B cell (primary cell): ENCODE measurements at regions not wholly inside any gene's neighbourhood (a gene's known extent, or its start where the extent isn't known, plus 50 kb on each side); places are given as distances from the start of the nearest gene placed in this dataset. TPM values are rescaled to one million over a fixed set of nuclear protein-coding genes. Genes with fewer than 3 reads are reported as not detected.

Source experiments
- ATAC-seq: fragments of 200-7000 bp; cut with Tn5 transposase; one replicate; pipeline ENCODE4 v1.10.0; 2021; ENCODE audit warnings: low read depth, mild to moderate bottlenecking, moderate number of reproducible peaks, moderate library complexity
- CTCF ChIA-PET: fragments of 350-600 bp; sonication (Branson Sonifier 250); formaldehyde crosslinking; loops from one replicate; lab custom pipeline; 2021; ENCODE audit warnings: antibody characterized with exemption, inconsistent platforms; lab: Charles Lee
- POLR2A ChIA-PET: fragments of 350-600 bp; sonication (Branson Sonifier 250); formaldehyde crosslinking; loops from one replicate; lab custom pipeline; 2021; ENCODE audit warnings: antibody characterized with exemption; lab: Charles Lee
- DNase-seq: peaks from one replicate; pipeline ENCODE4 v3.0.0; 2013
- H2AFZ ChIP-seq: 2 replicates; pipeline ENCODE4 v1.6.1; 2012; ENCODE audit warnings: mild to moderate bottlenecking, low read depth, low read length; ENCODE audit not compliant: insufficient read depth, poor library complexity, severe bottlenecking
- H3K27ac ChIP-seq, 2 donors: 1 replicate in 1 of 2; 2 replicates in 1 of 2; pipeline ENCODE4 v1.5.1; 2012 to 2013; ENCODE audit warnings: low read length in 2 of 2, mild to moderate bottlenecking in 2 of 2, moderate library complexity in 1 of 2
- H3K27me3 ChIP-seq, 4 experiments: fragments of 200-600 bp in 1 of 4; sonication (generic) in 1 of 4; replicated peaks in 1 of 4; 1 replicate in 2 of 4; 2 replicates in 2 of 4; pipeline versions ENCODE4 v1.6.1 to v1.7.0; 2013 to 2016; ENCODE audit warnings: low read length in 3 of 4, mild to moderate bottlenecking in 2 of 4, mixed read lengths in 1 of 4, moderate library complexity in 1 of 4; ENCODE audit not compliant: insufficient read depth in 4 of 4, control insufficient read depth in 3 of 4; ENCODE audit errors: control extremely low read depth in 1 of 4
- H3K36me3 ChIP-seq, 2 experiments: replicated peaks in 1 of 2; 1 replicate in 1 of 2; 2 replicates in 1 of 2; pipeline versions ENCODE4 v1.6.1 to v1.7.1; 2013; ENCODE audit warnings: low read length in 1 of 2; ENCODE audit not compliant: insufficient read depth in 2 of 2, control insufficient read depth in 1 of 2; ENCODE audit errors: control extremely low read depth in 1 of 2, extremely low read depth in 1 of 2
- H3K4me1 ChIP-seq, 2 donors: fragments of 200-600 bp in 1 of 2; sonication (generic) in 1 of 2; 1 replicate in 1 of 2; 2 replicates in 1 of 2; pipeline versions ENCODE4 v1.5.1 to v1.6.1; 2013 to 2017; ENCODE audit warnings: low read length in 2 of 2; ENCODE audit not compliant: control insufficient read depth in 2 of 2, insufficient read depth in 2 of 2
- H3K4me2 ChIP-seq: replicated peaks from 2 replicates; pipeline ENCODE3; 2012; ENCODE audit warnings: mild to moderate bottlenecking, low read depth, low read length; ENCODE audit not compliant: poor library complexity, severe bottlenecking
- H3K4me3 ChIP-seq, 5 experiments: fragments of 200-600 bp in 1 of 5; sonication (generic) in 1 of 5; 1 replicate in 3 of 5; 2 replicates in 2 of 5; pipeline versions ENCODE4 v1.5.1 to v1.7.0; 2011 to 2016; ENCODE audit warnings: low read length in 4 of 5, mild to moderate bottlenecking in 4 of 5, low read depth in 2 of 5, control low read depth in 1 of 5, moderate library complexity in 1 of 5; ENCODE audit not compliant: insufficient read depth in 1 of 5; ENCODE audit errors: control extremely low read depth in 1 of 5, extremely low read depth in 1 of 5
- H3K79me2 ChIP-seq: fragments of 200-600 bp; sonication (generic); one replicate; pipeline ENCODE4 v1.6.0; 2016; ENCODE audit warnings: low read length; ENCODE audit not compliant: control insufficient read depth, insufficient read depth
- H3K9ac ChIP-seq: fragments of 200-600 bp; sonication (generic); 2 replicates; pipeline ENCODE4 v1.6.1; 2017; ENCODE audit warnings: mild to moderate bottlenecking, low read length, moderate library complexity
- H3K9me3 ChIP-seq, 3 donors: one replicate each; pipeline versions ENCODE4 v1.6.1 to v1.7.1; 2013; ENCODE audit warnings: low read length in 2 of 3; ENCODE audit not compliant: control insufficient read depth in 2 of 3, insufficient read depth in 1 of 3; ENCODE audit errors: control extremely low read depth in 1 of 3
- H4K20me1 ChIP-seq: 2 replicates; pipeline ENCODE4 v1.6.0; 2012; ENCODE audit warnings: mild to moderate bottlenecking, low read length; ENCODE audit not compliant: insufficient read depth, control insufficient read depth, poor library complexity, severe bottlenecking
- H3K27ac Mint-ChIP-seq: one replicate; pipeline ENCODE4 v1.8.0; 2021; ENCODE audit warnings: mixed read lengths
- H3K27me3 Mint-ChIP-seq: one replicate; pipeline ENCODE4 v1.8.0; 2021; ENCODE audit warnings: mixed read lengths
- H3K4me1 Mint-ChIP-seq: one replicate; pipeline ENCODE4 v1.8.0; 2021; ENCODE audit warnings: mixed read lengths
- H3K4me3 Mint-ChIP-seq: one replicate; pipeline ENCODE4 v1.8.0; 2021; ENCODE audit warnings: mixed read lengths
- H3K9me3 Mint-ChIP-seq: one replicate; pipeline ENCODE4 v1.8.0; 2022; ENCODE audit warnings: mixed read lengths; ENCODE audit not compliant: insufficient read depth
- CTCF ChIP-seq: fragments of 200-600 bp; IDR thresholded peaks from one replicate; pipeline ENCODE4 v1.8.0; 2022; ENCODE audit warnings: antibody characterized with exemption, mild to moderate bottlenecking
- EZH2 ChIP-seq: IDR thresholded peaks from 2 replicates; pipeline ENCODE4 v1.6.1; 2012; ENCODE audit warnings: borderline replicate concordance, low read depth, mild to moderate bottlenecking, moderate library complexity, low read length; ENCODE audit not compliant: insufficient read depth, poor library complexity, severe bottlenecking
- intact Hi-C: fragments of 100-400 bp; cut with micrococcal nuclease; formaldehyde crosslinking; loops from one replicate; pipeline ENCODE4 v1.10.0; 2022
- small RNA-seq: library from RNA; depleted of rRNA; stranded (forward); fragments of <200 nt; gene quantifications from one replicate; pipeline ENCODE3, GENCODE V24; 2012; ENCODE audit warnings: low replicate concordance, low read depth; ENCODE audit not compliant: insufficient read length

GRCh38 chr6:102298051-102298450 is 904.5 kb downstream of the GRIK2 start:
- Histone ChIP-seq H3K27ac (no peak overlapping the region), H3K36me3 (no peaks in the 10 kb centered on the region), H2AFZ (no peak overlapping the region), H3K4me1 (no peaks in the 10 kb centered on the region), H4K20me1 (no peaks in the 10 kb centered on the region), H3K9ac (no peak overlapping the region), H3K79me2 (no peaks in the 10 kb centered on the region), H3K4me2 (no peak overlapping the region), H3K9me3 (no peaks in the 10 kb centered on the region), H3K4me3 (no peak overlapping the region), H3K27me3 (no peaks in the 10 kb centered on the region)
- H3K27me3 Mint-ChIP-seq = no peaks in the 10 kb centered on the region
- no peak overlapping the region for H3K4me3 Mint-ChIP-seq
- intact Hi-C loops = no loop called here
- no peak for TF ChIP-seq EZH2
- no peak for TF ChIP-seq CTCF
- no peaks in the 10 kb centered on the region for H3K4me1 Mint-ChIP-seq
- H3K9me3 Mint-ChIP-seq = peaks cover 5% of the 10 kb centered on the region
- DNase-seq = no peak
- CTCF ChIA-PET = no interaction called here
- H3K27ac Mint-ChIP-seq = no peak overlapping the region
- POLR2A ChIA-PET = no interaction called here
- ATAC-seq = no peak

Small RNAs in the stretch of these regions (small RNA-seq; reads per million reads assigned to genes)
- not detected for gene RF00438
